ENCODE measurements at regions not wholly inside any gene's neighbourhood (a gene's known extent, or its start where the extent isn't known, plus 50 kb on each side); places are given as distances from the start of the nearest gene placed in this dataset.
"Not testable (repeated sequence)": the region's sequence is repeated elsewhere in the genome, so short reads cannot be mapped to it uniquely, and the experiment has no call there.

DNA sequence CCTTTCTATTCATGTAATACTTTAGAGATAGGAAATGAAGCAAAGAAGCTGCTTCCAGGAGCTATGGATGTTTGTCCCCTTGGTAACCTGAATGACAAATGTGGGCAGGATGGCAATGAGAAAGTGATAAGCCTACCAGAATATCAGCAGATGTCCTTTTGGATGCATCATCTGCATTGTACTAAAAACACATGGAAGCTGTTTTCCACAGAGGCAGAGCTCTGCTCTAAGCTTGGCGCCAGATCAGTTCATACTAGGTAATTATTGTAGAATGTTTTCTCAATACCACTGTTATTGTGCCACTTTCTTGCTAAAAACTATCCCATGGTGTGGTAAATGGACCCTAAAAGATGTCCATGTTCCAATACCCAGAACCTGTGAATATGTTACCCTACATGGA is 100.2 kb downstream of the DTWD1 start:
- CTCF ChIA-PET = no interaction called here
- DNase-seq (ENCODE audit: low read depth, low spot score) = no peak
- H3K9me3 ChIP-seq (ENCODE audit: control insufficient read depth, insufficient read depth, low read length) = no peaks in the 10 kb centered on the region; the same call in 1 of the 2 replicates
- H3K27me3 ChIP-seq (ENCODE audit: control insufficient read depth, insufficient read depth, low read length) = no peaks in the 10 kb centered on the region
- TF ChIP-seq, protein P1, sequence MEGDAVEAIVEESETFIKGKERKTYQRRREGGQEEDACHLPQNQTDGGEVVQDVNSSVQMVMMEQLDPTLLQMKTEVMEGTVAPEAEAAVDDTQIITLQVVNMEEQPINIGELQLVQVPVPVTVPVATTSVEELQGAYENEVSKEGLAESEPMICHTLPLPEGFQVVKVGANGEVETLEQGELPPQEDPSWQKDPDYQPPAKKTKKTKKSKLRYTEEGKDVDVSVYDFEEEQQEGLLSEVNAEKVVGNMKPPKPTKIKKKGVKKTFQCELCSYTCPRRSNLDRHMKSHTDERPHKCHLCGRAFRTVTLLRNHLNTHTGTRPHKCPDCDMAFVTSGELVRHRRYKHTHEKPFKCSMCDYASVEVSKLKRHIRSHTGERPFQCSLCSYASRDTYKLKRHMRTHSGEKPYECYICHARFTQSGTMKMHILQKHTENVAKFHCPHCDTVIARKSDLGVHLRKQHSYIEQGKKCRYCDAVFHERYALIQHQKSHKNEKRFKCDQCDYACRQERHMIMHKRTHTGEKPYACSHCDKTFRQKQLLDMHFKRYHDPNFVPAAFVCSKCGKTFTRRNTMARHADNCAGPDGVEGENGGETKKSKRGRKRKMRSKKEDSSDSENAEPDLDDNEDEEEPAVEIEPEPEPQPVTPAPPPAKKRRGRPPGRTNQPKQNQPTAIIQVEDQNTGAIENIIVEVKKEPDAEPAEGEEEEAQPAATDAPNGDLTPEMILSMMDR (IDR thresholded peaks at IDR 0.05; ENCODE audit: low read depth, low read length) = no peak
- POLR2A ChIA-PET = no interaction called here
- H3K27ac ChIP-seq (ENCODE audit: low read depth, low read length) = no peak overlapping the region
- no peak overlapping the region for H3K4me3 ChIP-seq (ENCODE audit: low read depth, low read length)

- TF ChIP-seq, protein P1 (IDR thresholded peaks at IDR 0.05; ENCODE audit: low read depth, low read length) = no peak
- CTCF ChIA-PET = no interaction called here
- DNase-seq (ENCODE audit: low read depth, low spot score) = no peak
- POLR2A ChIA-PET = no interaction called here
- Histone ChIP-seq H3K27me3 (ENCODE audit: control insufficient read depth, insufficient read depth, low read length) (no peaks in the 10 kb centered on the region), H3K9me3 (ENCODE audit: control insufficient read depth, insufficient read depth, low read length) (no peaks in the 10 kb centered on the region; the same call in 1 of the 2 replicates), H3K4me3 (ENCODE audit: low read depth, low read length) (no peak overlapping the region), H3K27ac (ENCODE audit: low read depth, low read length) (no peak overlapping the region)
These were observed 100.8 kb downstream of the DTWD1 start for GRCh38 chr15:49721621-49722020.

DNA sequence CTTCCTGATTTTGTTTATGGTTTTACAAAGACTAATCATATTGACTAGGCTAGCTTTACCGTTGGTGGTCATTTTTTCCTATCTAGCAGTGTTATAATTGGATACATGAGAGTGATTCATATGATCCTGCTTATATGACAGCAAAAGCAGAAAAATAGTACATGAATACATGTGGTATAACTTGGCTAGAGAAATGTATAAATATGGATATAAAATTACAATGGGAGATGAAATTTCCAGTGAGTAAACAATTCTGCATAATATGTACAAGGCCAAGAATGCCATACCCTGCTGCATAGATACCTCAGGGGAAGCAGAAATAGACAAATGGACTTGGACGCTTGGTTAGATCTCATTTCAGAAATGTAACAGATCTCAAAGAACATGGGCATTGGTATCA is 103.1 kb downstream of the DTWD1 start:
- Histone ChIP-seq H3K9me3 (ENCODE audit: control insufficient read depth, insufficient read depth, low read length) (no peaks in the 10 kb centered on the region; the same call in 1 of the 2 replicates), H3K27ac (ENCODE audit: low read depth, low read length) (no peak overlapping the region), H3K4me3 (ENCODE audit: low read depth, low read length) (no peak overlapping the region), H3K27me3 (ENCODE audit: control insufficient read depth, insufficient read depth, low read length) (no peaks in the 10 kb centered on the region)
- ChIA-PET CTCF (interaction anchor here (0.7 kb wide), 1 partner anchor 477 kb away, joined by 4 read pairs; no protein-coding TSS in a partner anchor), POLR2A (no interaction called here)
- TF ChIP-seq, protein P1 (IDR thresholded peaks at IDR 0.05; ENCODE audit: low read depth, low read length) = no peak
- DNase-seq (ENCODE audit: low read depth, low spot score) = no peak

DNA sequence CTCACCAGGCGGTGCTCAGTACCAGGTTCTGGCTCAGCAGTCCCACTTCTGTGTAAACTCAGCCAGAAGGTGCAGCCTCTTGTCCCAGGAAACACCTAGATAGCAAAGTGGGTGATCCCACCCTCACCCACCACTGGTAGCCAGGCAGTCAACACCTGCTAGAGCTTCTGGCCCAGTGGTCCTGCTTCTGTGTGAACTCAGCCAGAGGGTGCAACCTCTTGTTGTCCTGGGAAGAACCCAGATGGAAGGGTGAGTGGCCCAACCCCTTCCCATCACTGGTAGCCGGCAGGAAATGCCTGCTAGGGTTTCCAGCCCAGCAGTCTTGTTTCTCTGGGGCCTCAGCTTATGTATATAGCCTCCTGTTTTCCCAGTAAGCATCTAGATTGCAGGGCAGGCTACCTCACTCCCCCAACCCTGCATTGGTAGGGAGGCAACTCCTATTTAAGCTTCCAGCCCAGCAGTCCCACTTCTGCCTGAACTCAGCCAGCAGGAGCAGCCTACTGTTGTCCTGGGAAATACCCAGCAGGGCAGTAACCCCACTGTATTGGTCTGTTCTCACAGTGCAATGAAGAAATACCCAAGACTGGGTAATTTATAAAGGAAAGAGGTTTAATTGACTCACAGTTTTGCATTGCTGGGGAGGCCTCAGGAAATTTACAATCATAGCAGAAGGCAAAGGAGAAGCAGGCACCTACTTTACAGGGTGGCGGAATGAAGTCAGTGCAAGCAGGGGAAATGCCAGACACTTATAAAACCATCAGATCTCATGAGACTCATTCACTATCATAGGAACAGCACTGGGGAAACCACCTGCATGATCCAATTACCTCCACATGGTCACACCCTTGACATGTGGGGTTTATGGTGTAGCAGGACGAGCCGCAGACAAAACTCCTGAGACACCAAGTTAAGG is 110.6 kb downstream of the DTWD1 start:
- no peak overlapping the region for H3K4me3 ChIP-seq (ENCODE audit: low read depth, low read length)
- POLR2A ChIA-PET = no interaction called here

DNA sequence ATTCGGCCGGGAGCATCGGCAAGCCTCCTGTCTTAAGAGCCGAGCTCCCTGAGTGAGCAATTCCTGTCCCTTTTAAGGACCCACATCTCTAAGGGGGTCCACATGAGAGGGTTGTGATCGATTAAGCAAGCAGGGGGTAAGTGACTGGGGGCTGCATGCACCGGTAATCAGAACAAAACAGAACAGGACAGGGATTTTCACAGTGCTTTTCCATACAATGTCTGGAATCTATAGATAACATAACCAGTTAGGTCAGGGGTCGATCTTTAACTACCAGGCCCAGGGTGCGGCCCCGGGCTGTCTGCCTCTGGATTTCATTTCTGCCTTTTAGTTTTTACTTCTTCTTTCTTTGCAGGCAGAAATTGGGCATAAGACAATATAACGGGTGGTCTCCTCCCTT is 111.3 kb downstream of the DTWD1 start:
- CTCF ChIA-PET; H3K9me3 ChIP-seq (ENCODE audit: control insufficient read depth, insufficient read depth, low read length); H3K4me3 ChIP-seq (ENCODE audit: low read depth, low read length); H3K27ac ChIP-seq (ENCODE audit: low read depth, low read length); POLR2A ChIA-PET; DNase-seq (ENCODE audit: low read depth, low spot score); H3K27me3 ChIP-seq (ENCODE audit: control insufficient read depth, insufficient read depth, low read length): not testable (repeated sequence)

More for the DNA sequence above, 110.6 kb downstream of the DTWD1 start:
- Histone ChIP-seq H3K27ac (ENCODE audit: low read depth, low read length) (no peak overlapping the region), H3K9me3 (ENCODE audit: control insufficient read depth, insufficient read depth, low read length) (no peaks in the 10 kb centered on the region), H3K27me3 (ENCODE audit: control insufficient read depth, insufficient read depth, low read length) (no peaks in the 10 kb centered on the region)
- no peak for DNase-seq (ENCODE audit: low read depth, low spot score)
- CTCF ChIA-PET = no interaction called here
- TF ChIP-seq, protein P1 (IDR thresholded peaks at IDR 0.05; ENCODE audit: low read depth, low read length) = no peak

DNA sequence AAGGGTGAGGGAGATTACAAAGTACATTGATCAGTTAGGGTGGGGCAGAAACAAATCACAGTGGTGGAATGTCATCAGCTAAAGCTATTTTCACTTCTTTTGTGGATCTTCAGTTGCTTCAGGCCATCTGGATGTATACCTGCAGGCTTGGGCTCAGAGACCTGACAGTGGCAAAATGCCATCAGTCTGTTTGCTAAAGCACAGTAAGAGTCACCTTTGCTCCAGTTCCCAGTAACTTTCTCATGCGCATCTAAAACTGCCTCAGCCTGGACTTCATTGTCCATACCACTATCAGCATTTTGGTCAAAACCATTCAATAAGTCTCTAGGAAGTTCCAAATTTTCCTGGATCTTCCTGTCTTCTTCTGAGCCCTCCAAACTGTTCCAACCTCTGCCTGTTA is 113.2 kb downstream of the DTWD1 start:
- H3K9me3 ChIP-seq (ENCODE audit: control insufficient read depth, insufficient read depth, low read length); H3K27me3 ChIP-seq (ENCODE audit: control insufficient read depth, insufficient read depth, low read length); CTCF ChIA-PET; DNase-seq (ENCODE audit: low read depth, low spot score); H3K4me3 ChIP-seq (ENCODE audit: low read depth, low read length); H3K27ac ChIP-seq (ENCODE audit: low read depth, low read length); POLR2A ChIA-PET: not testable (repeated sequence)

Measured in AG04450 (cell line).